NCI-H1417 (cell line): ENCODE measurements at regions not wholly inside any gene's neighbourhood (a gene's known extent, or its start where the extent isn't known, plus 50 kb on each side); places are given as distances from the start of the nearest gene placed in this dataset.

Experiments
- DNase-seq, 3 experiments: peaks; one replicate each; lab custom pipeline; 2025; lab: John Stamatoyannopoulos, UW

GRCh38 chr3:182257361-182257760 is 535.9 kb upstream of the ATP11B start:
- DNase-seq: peak in 1 of 3 experiments; percentile 32

GRCh38 chr3:182258538-182259177 is 534.6 kb upstream of the ATP11B start:
- peak; percentile 34 to 89 (median 43) for DNase-seq

GRCh38 chr3:182259579-182259978 is 533.7 kb upstream of the ATP11B start:
- peak in 2 of 3 experiments; percentile 37 to 43 for DNase-seq

- DNase-seq: peak in 1 of 3 experiments; percentile 48
These were observed 532.3 kb upstream of the ATP11B start for GRCh38 chr3:182261041-182261440.

- DNase-seq: no peak
These were observed 524.6 kb upstream of the ATP11B start for GRCh38 chr3:182268711-182269110.

GRCh38 chr3:182276512-182276911 is 516.8 kb upstream of the ATP11B start:
- DNase-seq: no peak

- peak; percentile 12 to 98 (median 88) for DNase-seq
These were observed 508.5 kb upstream of the ATP11B start for GRCh38 chr3:182284793-182285192.

GRCh38 chr3:182292591-182292990 is 500.7 kb upstream of the ATP11B start:
- DNase-seq: no peak

- DNase-seq: no peak
These were observed 499.0 kb upstream of the ATP11B start for GRCh38 chr3:182294256-182294655.

- no peak for DNase-seq
These were observed 498.6 kb upstream of the ATP11B start for GRCh38 chr3:182294696-182295095.

GRCh38 chr3:182300266-182300665 is 493.0 kb upstream of the ATP11B start:
- no peak for DNase-seq

- peak in 1 of 3 experiments; percentile 25 for DNase-seq
These were observed 490.1 kb upstream of the ATP11B start for GRCh38 chr3:182303169-182303568.

- peak in 1 of 3 experiments; percentile 17 for DNase-seq
These were observed 487.2 kb upstream of the ATP11B start for GRCh38 chr3:182305881-182306665.

- peak in 1 of 3 experiments; percentile 24 for DNase-seq
These were observed 485.0 kb upstream of the ATP11B start for GRCh38 chr3:182308328-182308727.

- peak in 1 of 3 experiments; percentile 36 for DNase-seq
These were observed 484.2 kb upstream of the ATP11B start for GRCh38 chr3:182309120-182309519.

- DNase-seq: no peak
These were observed 478.0 kb upstream of the ATP11B start for GRCh38 chr3:182315313-182315712.

- peak in 1 of 3 experiments; percentile 24 for DNase-seq
These were observed 470.1 kb upstream of the ATP11B start for GRCh38 chr3:182323126-182323700.

GRCh38 chr3:182323898-182324297 is 469.4 kb upstream of the ATP11B start:
- DNase-seq: no peak

GRCh38 chr3:182325213-182325950 is 467.9 kb upstream of the ATP11B start:
- DNase-seq: peak in 1 of 3 experiments; percentile 47

- no peak for DNase-seq
These were observed 466.1 kb upstream of the ATP11B start for GRCh38 chr3:182327196-182327681.

GRCh38 chr3:182330646-182331045 is 462.7 kb upstream of the ATP11B start:
- no peak for DNase-seq

GRCh38 chr3:182331341-182331740 is 462.0 kb upstream of the ATP11B start:
- peak in 1 of 3 experiments; percentile 63 for DNase-seq
